ENCODE measurements at regions not wholly inside any gene's neighbourhood (a gene's known extent, or its start where the extent isn't known, plus 50 kb on each side); places are given as distances from the start of the nearest gene placed in this dataset.

GRCh38 chr22:49152939-49153770 lies 674.5 kb downstream of the BRD1 start:
- intact Hi-C loops (cut with DNase I): no loop called here
- no peak for DNase-seq
- ATAC-seq (ENCODE audit: poor library complexity): no peak

GRCh38 chr22:49152127-49152938 lies 675.3 kb downstream of the BRD1 start:
- ATAC-seq (ENCODE audit: poor library complexity) (no peak), DNase-seq (no peak)
- intact Hi-C loops (cut with DNase I): no loop called here

- DNase-seq (no peak), ATAC-seq (ENCODE audit: poor library complexity) (no peak)
- intact Hi-C loops (cut with DNase I): no loop called here
Observed at GRCh38 chr22:49151256-49152126, 676.2 kb downstream of the BRD1 start.

GRCh38 chr22:49150801-49151221 lies 676.9 kb downstream of the BRD1 start:
- DNase-seq (no peak), ATAC-seq (ENCODE audit: poor library complexity) (no peak)
- intact Hi-C loops (cut with DNase I): no loop called here

- intact Hi-C loops (cut with DNase I): no loop called here
- ATAC-seq (ENCODE audit: poor library complexity) (no peak), DNase-seq (no peak)
Observed at GRCh38 chr22:49149721-49150608, 677.7 kb downstream of the BRD1 start.

- no peak for ATAC-seq (ENCODE audit: poor library complexity)
- no peak for DNase-seq
- intact Hi-C loops (cut with DNase I): no loop called here
Observed at GRCh38 chr22:49148895-49149418, 678.7 kb downstream of the BRD1 start.

- no peak for DNase-seq
- intact Hi-C loops (cut with DNase I): no loop called here
- no peak for ATAC-seq (ENCODE audit: poor library complexity)
Observed at GRCh38 chr22:49147617-49148175, 680.0 kb downstream of the BRD1 start.

- DNase-seq: no peak
- ATAC-seq (ENCODE audit: poor library complexity): no peak
- intact Hi-C loops (cut with DNase I): no loop called here
Observed at GRCh38 chr22:49147171-49147570, 680.5 kb downstream of the BRD1 start.

GRCh38 chr22:49146511-49146910 lies 681.2 kb downstream of the BRD1 start:
- intact Hi-C loops (cut with DNase I): no loop called here
- no peak for DNase-seq
- ATAC-seq (ENCODE audit: poor library complexity): no peak

- intact Hi-C loops (cut with DNase I): no loop called here
- ATAC-seq (ENCODE audit: poor library complexity) (no peak), DNase-seq (no peak)
Observed at GRCh38 chr22:49143812-49144211, 683.9 kb downstream of the BRD1 start.

- DNase-seq (no peak), ATAC-seq (ENCODE audit: poor library complexity) (no peak)
- intact Hi-C loops (cut with DNase I): no loop called here
Observed at GRCh38 chr22:49142891-49143290, 684.8 kb downstream of the BRD1 start.

- no peak for ATAC-seq (ENCODE audit: poor library complexity)
- no peak for DNase-seq
- intact Hi-C loops (cut with DNase I): no loop called here
Observed at GRCh38 chr22:49142296-49142695, 685.4 kb downstream of the BRD1 start.

GRCh38 chr22:49141761-49142160 lies 685.9 kb downstream of the BRD1 start:
- intact Hi-C loops (cut with DNase I): no loop called here
- ATAC-seq (ENCODE audit: poor library complexity) (no peak), DNase-seq (no peak)

GRCh38 chr22:49140911-49141665 lies 686.6 kb downstream of the BRD1 start:
- intact Hi-C loops (cut with DNase I): no loop called here
- no peak for ATAC-seq (ENCODE audit: poor library complexity)
- no peak for DNase-seq

- DNase-seq: no peak
- intact Hi-C loops (cut with DNase I): no loop called here
- no peak for ATAC-seq (ENCODE audit: poor library complexity)
Observed at GRCh38 chr22:49139492-49140151, 688.1 kb downstream of the BRD1 start.

GRCh38 chr22:49138250-49138790 lies 689.4 kb downstream of the BRD1 start:
- no peak for DNase-seq
- intact Hi-C loops (cut with DNase I): no loop called here
- ATAC-seq (ENCODE audit: poor library complexity): no peak
